ENCODE measurements at regions not wholly inside any gene's neighbourhood (a gene's known extent, or its start where the extent isn't known, plus 50 kb on each side); places are given as distances from the start of the nearest gene placed in this dataset.

- H2AFZ ChIP-seq (ENCODE audit: low read length) = peak overlapping the region; percentile 81
Measured at GRCh38 chr15:20645956-20646355, 104.4 kb upstream of the GOLGA6L6 start.

GRCh38 chr15:20644896-20645295 is 103.3 kb upstream of the GOLGA6L6 start:
- no peak overlapping the region for H3K9ac ChIP-seq (ENCODE audit: low read length)
- no peaks in the 10 kb centered on the region for H3K9me2 ChIP-seq (replicated peaks; ENCODE audit: insufficient read depth, low read length)
- no peaks in the 10 kb centered on the region for H3K9me3 ChIP-seq (replicated peaks; ENCODE audit: insufficient read depth, low read length)
- no peaks in the 10 kb centered on the region for H3K27me3 ChIP-seq (replicated peaks; ENCODE audit: insufficient read depth, low read length)
- H3K79me2 ChIP-seq (ENCODE audit: low read length) = no peaks in the 10 kb centered on the region
- no peak overlapping the region for H3K4me3 ChIP-seq (ENCODE audit: low read length)
- H3K27ac ChIP-seq (ENCODE audit: low read length) = no peak overlapping the region
- 0 out of 2 replicates have a peak overlapping the region, but pooled peaks have one; percentile 1 for H2AFZ ChIP-seq (ENCODE audit: low read length)
- H3K4me1 ChIP-seq (ENCODE audit: low read length) = peaks cover 19% of the 10 kb centered on the region
- no peaks in the 10 kb centered on the region for H3K36me3 ChIP-seq (replicated peaks; ENCODE audit: insufficient read depth, low read length)
- no peak overlapping the region for H3K4me2 ChIP-seq (ENCODE audit: low read depth, low read length)
- TF ChIP-seq CTCF (IDR thresholded peaks at IDR 0.05; ENCODE audit: low read length) (no peak), EZH2phosphoT487 (IDR thresholded peaks at IDR 0.05; ENCODE audit: low read length) (no peak), EZH2 (optimal IDR thresholded peaks at IDR 0.05; ENCODE audit: low read depth, low read length) (no peak)
- peaks cover 15% of the 10 kb centered on the region for H3F3A ChIP-seq (ENCODE audit: insufficient read depth, low read length)
- no peak for DNase-seq
- H4K20me1 ChIP-seq (ENCODE audit: insufficient read depth, low read length) = no peaks in the 10 kb centered on the region

More at GRCh38 chr15:20645956-20646355, 104.4 kb upstream of the GOLGA6L6 start:
- TF ChIP-seq EZH2 (optimal IDR thresholded peaks at IDR 0.05; ENCODE audit: low read depth, low read length) (no peak), CTCF (IDR thresholded peaks at IDR 0.05; ENCODE audit: low read length) (no peak), EZH2phosphoT487 (IDR thresholded peaks at IDR 0.05; ENCODE audit: low read length) (no peak)
- no peaks in the 10 kb centered on the region for H3K9me2 ChIP-seq (replicated peaks; ENCODE audit: insufficient read depth, low read length)
- H3K4me2 ChIP-seq (ENCODE audit: low read depth, low read length) = peak overlapping the region; percentile 70
- H3K27ac ChIP-seq (ENCODE audit: low read length) = peak overlapping the region; percentile 69
- no peaks in the 10 kb centered on the region for H3K36me3 ChIP-seq (replicated peaks; ENCODE audit: insufficient read depth, low read length)
- H3K4me1 ChIP-seq (ENCODE audit: low read length) = peaks cover 19% of the 10 kb centered on the region
- peaks cover 15% of the 10 kb centered on the region for H3F3A ChIP-seq (ENCODE audit: insufficient read depth, low read length)
- DNase-seq = peak; percentile 94
- peak overlapping the region; percentile 17; the same call in 1 of the 2 replicates for H3K9ac ChIP-seq (ENCODE audit: low read length)
- no peaks in the 10 kb centered on the region for H3K9me3 ChIP-seq (replicated peaks; ENCODE audit: insufficient read depth, low read length)
- H4K20me1 ChIP-seq (ENCODE audit: insufficient read depth, low read length) = no peaks in the 10 kb centered on the region
- no peaks in the 10 kb centered on the region for H3K27me3 ChIP-seq (replicated peaks; ENCODE audit: insufficient read depth, low read length)
- peak overlapping the region; percentile 25 for H3K4me3 ChIP-seq (ENCODE audit: low read length)
- H3K79me2 ChIP-seq (ENCODE audit: low read length) = no peaks in the 10 kb centered on the region

GRCh38 chr15:20643829-20644425 is 102.3 kb upstream of the GOLGA6L6 start:
- Histone ChIP-seq H3K79me2 (ENCODE audit: low read length) (no peaks in the 10 kb centered on the region), H3K27me3 (replicated peaks; ENCODE audit: insufficient read depth, low read length) (no peaks in the 10 kb centered on the region), H2AFZ (ENCODE audit: low read length) (no peak overlapping the region), H3K9ac (ENCODE audit: low read length) (no peak overlapping the region), H3K4me1 (ENCODE audit: low read length) (peaks cover 19% of the 10 kb centered on the region), H3K4me3 (ENCODE audit: low read length) (no peak overlapping the region), H3K9me2 (replicated peaks; ENCODE audit: insufficient read depth, low read length) (no peaks in the 10 kb centered on the region), H3K27ac (ENCODE audit: low read length) (no peak overlapping the region), H4K20me1 (ENCODE audit: insufficient read depth, low read length) (no peaks in the 10 kb centered on the region), H3K4me2 (ENCODE audit: low read depth, low read length) (no peak overlapping the region), H3F3A (ENCODE audit: insufficient read depth, low read length) (peaks cover 15% of the 10 kb centered on the region), H3K9me3 (replicated peaks; ENCODE audit: insufficient read depth, low read length) (no peaks in the 10 kb centered on the region), H3K36me3 (replicated peaks; ENCODE audit: insufficient read depth, low read length) (no peaks in the 10 kb centered on the region)
- TF ChIP-seq CTCF (IDR thresholded peaks at IDR 0.05; ENCODE audit: low read length) = no peak
- no peak for TF ChIP-seq EZH2 (optimal IDR thresholded peaks at IDR 0.05; ENCODE audit: low read depth, low read length)
- no peak for TF ChIP-seq EZH2phosphoT487 (IDR thresholded peaks at IDR 0.05; ENCODE audit: low read length)
- no peak for DNase-seq

All from MM.1S (cell line).